Stomach (tissue), 8 donors: ENCODE measurements at regions not wholly inside any gene's neighbourhood (a gene's known extent, or its start where the extent isn't known, plus 50 kb on each side); places are given as distances from the start of the nearest gene placed in this dataset.

Experiments
- DNase-seq, 2 donors: peaks; one replicate each; pipeline versions ENCODE4 v3.0.0 to v3.0.0-alpha.2; 2013 to 2019
- H3K27ac ChIP-seq, 5 donors: fragments of 200-600 bp in 4 of 5; sonication (generic) in 4 of 5; one replicate each; pipeline ENCODE4 v1.5.1; 2013 to 2019; ENCODE audit warnings: mild to moderate bottlenecking in 1 of 5, moderate library complexity in 1 of 5
- H3K27me3 ChIP-seq, 3 donors: fragments of 200-600 bp; sonication (generic); one replicate each; pipeline ENCODE4 v1.5.1; 2017 to 2019; ENCODE audit warnings: mixed run types in 1 of 3
- H3K36me3 ChIP-seq, 4 donors: fragments of 200-600 bp; sonication (generic); 1 replicate in 3 of 4; 2 replicates in 1 of 4; pipeline ENCODE4 v1.5.1; 2016 to 2019
- H3K4me1 ChIP-seq, 4 donors: fragments of 200-600 bp; sonication (generic); one replicate each; pipeline ENCODE4 v1.5.1; 2016 to 2019
- H3K4me3 ChIP-seq, 4 donors: fragments of 200-600 bp; sonication (generic) in 3 of 4; one replicate each; pipeline ENCODE4 v1.5.1; 2016 to 2019; ENCODE audit warnings: mild to moderate bottlenecking in 1 of 4
- H3K9me3 ChIP-seq, 4 donors: fragments of 200-600 bp; sonication (generic); one replicate each; pipeline ENCODE4 v1.5.1; 2016 to 2019
- EP300 ChIP-seq: sonication (generic); formaldehyde crosslinking; IDR thresholded peaks from one replicate; pipeline ENCODE4 v1.6.1; 2017; ENCODE audit warnings: antibody characterized with exemption
- POLR2A ChIP-seq, 4 donors: fragments of 450-650 bp; IDR thresholded peaks; one replicate each; pipeline ENCODE4 v1.6.1; 2016; ENCODE audit warnings: antibody characterized with exemption in 4 of 4, control low read depth in 2 of 4, mild to moderate bottlenecking in 1 of 4, moderate library complexity in 1 of 4
- POLR2AphosphoS5 ChIP-seq, 3 donors: sonication (generic); formaldehyde crosslinking; IDR thresholded peaks; one replicate each; pipeline ENCODE4 v1.6.1; 2016; ENCODE audit warnings: antibody characterized with exemption in 3 of 3
- WGBS, 5 donors: extraction: QIAGEN DNeasy Blood & Tissue Kit in 3 of 5; methylation state at CpG; one replicate each; pipeline versions ENCODE4 v1.1.5 to v1.1.7; 2013 to 2018; 5-methylcytosine and 5-hydroxymethylcytosine counted together
- intact Hi-C: fragments of 100-400 bp; cut with DNase I; formaldehyde crosslinking; loops from one replicate; pipeline ENCODE4 v1.15.1; 2023; ENCODE audit warnings: low total_unique reads
- TF ChIP-seq, protein P1 (sequence below), 7 experiments: fragments of 450-650 bp in 4 of 7; fragments of 200-600 bp in 3 of 7; sonication (generic) in 3 of 7; IDR thresholded peaks; one replicate each; pipeline ENCODE4 v1.5.1; 2016 to 2019; ENCODE audit warnings: antibody characterized with exemption in 7 of 7, control low read depth in 2 of 7, mild to moderate bottlenecking in 1 of 7
- donor health status: healthy with polysubstance abuse.
- donor health status: Bipolar disorder and iron deficiency.
- donor health status: healthy.

DNA sequence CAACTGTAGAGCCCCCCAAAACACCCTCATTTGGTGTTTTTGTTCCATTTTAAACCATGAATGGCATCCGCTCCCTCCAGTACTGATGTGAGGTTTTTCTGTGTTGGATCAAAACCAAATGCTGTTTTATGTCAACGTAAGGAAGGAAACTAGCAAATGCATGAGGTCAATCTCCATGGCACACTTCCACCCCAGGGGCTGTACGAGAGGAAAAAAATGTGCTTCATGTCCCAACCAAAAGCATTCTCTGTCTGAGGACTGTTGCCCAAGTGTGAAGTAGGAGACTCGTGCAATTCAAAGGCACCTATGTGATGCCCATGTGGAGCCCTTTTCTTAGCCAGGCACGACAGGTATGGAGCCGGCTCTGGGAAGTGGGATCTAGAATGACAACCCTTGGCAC is 180.3 kb upstream of the MKI67 start:
- intact Hi-C loops = no loop called here

DNA sequence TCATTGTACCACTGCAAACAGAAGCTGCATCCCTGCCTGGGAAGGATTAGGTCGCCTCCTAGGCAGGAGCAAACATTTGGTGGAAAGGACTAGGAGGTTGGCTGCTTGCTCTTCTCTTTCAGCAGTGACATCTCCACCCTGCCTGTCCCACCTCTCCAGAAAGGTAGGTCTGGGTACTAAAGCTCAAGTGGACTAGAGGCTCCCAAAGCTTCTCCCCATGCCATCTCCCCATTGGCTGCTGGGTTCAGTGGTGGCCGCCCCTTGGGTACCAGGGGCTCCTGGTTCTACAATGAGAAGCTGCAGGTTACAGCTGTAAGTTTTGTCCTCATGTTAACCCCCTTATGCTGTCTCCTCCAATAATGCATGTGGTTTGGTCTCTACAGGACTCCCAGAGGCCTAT is 180.7 kb upstream of the MKI67 start:
- Histone ChIP-seq H3K36me3 (no peaks in the 10 kb centered on the region), H3K27ac (no peak overlapping the region), H3K4me3 (no peak overlapping the region), H3K9me3 (no peaks in the 10 kb centered on the region), H3K4me1 (no peaks in the 10 kb centered on the region), H3K27me3 (peaks cover 0 to 30% (median 0%) of the 10 kb centered on the region in 3 donors)
- TF ChIP-seq POLR2A (IDR thresholded peaks at IDR 0.05) (no peak), POLR2AphosphoS5 (IDR thresholded peaks at IDR 0.05) (no peak), EP300 (no peak)
- TF ChIP-seq, protein P1, sequence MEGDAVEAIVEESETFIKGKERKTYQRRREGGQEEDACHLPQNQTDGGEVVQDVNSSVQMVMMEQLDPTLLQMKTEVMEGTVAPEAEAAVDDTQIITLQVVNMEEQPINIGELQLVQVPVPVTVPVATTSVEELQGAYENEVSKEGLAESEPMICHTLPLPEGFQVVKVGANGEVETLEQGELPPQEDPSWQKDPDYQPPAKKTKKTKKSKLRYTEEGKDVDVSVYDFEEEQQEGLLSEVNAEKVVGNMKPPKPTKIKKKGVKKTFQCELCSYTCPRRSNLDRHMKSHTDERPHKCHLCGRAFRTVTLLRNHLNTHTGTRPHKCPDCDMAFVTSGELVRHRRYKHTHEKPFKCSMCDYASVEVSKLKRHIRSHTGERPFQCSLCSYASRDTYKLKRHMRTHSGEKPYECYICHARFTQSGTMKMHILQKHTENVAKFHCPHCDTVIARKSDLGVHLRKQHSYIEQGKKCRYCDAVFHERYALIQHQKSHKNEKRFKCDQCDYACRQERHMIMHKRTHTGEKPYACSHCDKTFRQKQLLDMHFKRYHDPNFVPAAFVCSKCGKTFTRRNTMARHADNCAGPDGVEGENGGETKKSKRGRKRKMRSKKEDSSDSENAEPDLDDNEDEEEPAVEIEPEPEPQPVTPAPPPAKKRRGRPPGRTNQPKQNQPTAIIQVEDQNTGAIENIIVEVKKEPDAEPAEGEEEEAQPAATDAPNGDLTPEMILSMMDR (IDR thresholded peaks at IDR 0.05) = no peak
- 67 to 81% (median 73%) methylated on average over 1 to 2 of the region's 2 CpGs for WGBS, 5 donors
- no peak for DNase-seq
- intact Hi-C loops = no loop called here

More for the DNA sequence above, 180.3 kb upstream of the MKI67 start:
- H3K4me1 ChIP-seq = no peaks in the 10 kb centered on the region
- peak in 1 of 2 donors; percentile 53 for DNase-seq
- H3K9me3 ChIP-seq = no peaks in the 10 kb centered on the region
- no peak overlapping the region for H3K27ac ChIP-seq
- TF ChIP-seq, protein P1 (IDR thresholded peaks at IDR 0.05) = no peak
- TF ChIP-seq EP300 = no peak
- no peaks in the 10 kb centered on the region for H3K36me3 ChIP-seq
- peaks cover 0 to 30% (median 0%) of the 10 kb centered on the region in 3 donors for H3K27me3 ChIP-seq
- 59 to 73% (median 65%) methylated on average over 6 of the region's 6 CpGs for WGBS, 5 donors
- no peak overlapping the region for H3K4me3 ChIP-seq

DNA sequence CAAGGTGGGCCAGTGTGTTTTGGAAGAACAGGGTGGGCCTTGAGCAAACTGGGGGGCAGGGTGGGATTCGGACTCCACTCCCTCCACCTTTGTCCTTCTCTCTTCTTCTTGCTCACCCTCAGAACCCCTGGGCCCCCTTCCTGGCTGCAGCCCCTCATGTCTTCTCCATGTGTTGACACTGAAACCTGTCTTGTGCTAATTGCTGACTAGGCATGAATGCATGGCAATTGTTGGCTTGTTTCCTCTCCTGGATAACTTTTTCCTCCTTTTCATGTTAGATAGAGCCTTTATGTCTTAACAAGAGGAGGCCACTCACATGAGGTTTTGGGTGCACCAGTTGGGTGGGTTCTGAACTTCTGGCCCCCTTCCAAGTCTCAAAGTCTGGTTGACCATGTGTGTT is 181.6 kb upstream of the MKI67 start:
- Histone ChIP-seq H3K4me1 (no peaks in the 10 kb centered on the region), H3K4me3 (no peak overlapping the region), H3K9me3 (no peaks in the 10 kb centered on the region), H3K27ac (no peak overlapping the region), H3K36me3 (no peaks in the 10 kb centered on the region), H3K27me3 (peaks cover 0 to 30% (median 0%) of the 10 kb centered on the region in 3 donors)
- no peak for DNase-seq
- WGBS, 5 donors = 60 to 84% (median 75%) methylated on average over 1 of the region's 1 CpG
- intact Hi-C loops = no loop called here
- TF ChIP-seq POLR2AphosphoS5 (IDR thresholded peaks at IDR 0.05) (no peak), POLR2A (IDR thresholded peaks at IDR 0.05) (no peak), EP300 (no peak)
- TF ChIP-seq, protein P1 (IDR thresholded peaks at IDR 0.05) = no peak

- H3K4me1 ChIP-seq = no peaks in the 10 kb centered on the region
- no peaks in the 10 kb centered on the region for H3K36me3 ChIP-seq
- H3K9me3 ChIP-seq = no peaks in the 10 kb centered on the region
- DNase-seq = no peak
- intact Hi-C loops = no loop called here
- peaks cover 0 to 30% (median 0%) of the 10 kb centered on the region in 3 donors for H3K27me3 ChIP-seq
- no peak overlapping the region for H3K4me3 ChIP-seq
- no peak overlapping the region for H3K27ac ChIP-seq
- TF ChIP-seq, protein P1 (IDR thresholded peaks at IDR 0.05) = no peak
- no peak for TF ChIP-seq EP300
- WGBS, 5 donors = 60 to 62% (median 61%) methylated on average over 9 of the region's 9 CpGs
Measured at GRCh38 chr10:128310971-128311658, 184.9 kb upstream of the MKI67 start.
